K562 (cell line): ENCODE measurements at regions not wholly inside any gene's neighbourhood (a gene's known extent, or its start where the extent isn't known, plus 50 kb on each side); places are given as distances from the start of the nearest gene placed in this dataset.
A peak's percentile ranks its signal among the peaks of the same experiment; 100 is the strongest.

Experiments used
- ATAC-seq: fragments of 200-7000 bp; cut with Tn5 transposase; 3 replicates; pipeline ENCODE4 v1.9.1; 2020; ENCODE audit warnings: moderate library complexity
- BruUV-seq: library from RNA; stranded (reverse); fragments of 400-500 nt; replicated peaks from 2 replicates; lab custom pipeline; 2021; lab: Mats Ljungman, UMichigan
- CTCF ChIA-PET: fragments of 300-600 bp; formaldehyde crosslinking; extraction: SDS; loops from one replicate; lab custom pipeline; 2021; ENCODE audit warnings: low intra/inter-chr PET ratio; lab: Yijun Ruan, JAX
- POLR2A ChIA-PET: fragments of 300-600, 350-650 bp; sonication (Branson Sonifier 250); formaldehyde crosslinking; extraction: SDS; loops from one replicate; lab custom pipeline; 2021; ENCODE audit warnings: antibody characterized with exemption, inconsistent platforms; lab: Yijun Ruan, JAX
- DNase-seq, 4 experiments: peaks; one replicate each; pipeline versions ENCODE4 v3.0.0 to v3.0.0-alpha.2; 2011 to 2018; ENCODE audit warnings: low spot score in 3 of 4, mixed read lengths in 3 of 4; ENCODE audit errors: extremely low read depth in 1 of 4
- FAIRE-seq: peaks from 2 replicates; lab custom pipeline; 2011; peaks lifted over from hg19 to GRCh38; lab: Jason Lieb, UNC
- H2AFZ ChIP-seq: 2 replicates; pipeline ENCODE4 v1.6.0; 2011; ENCODE audit warnings: low read depth, low read length, control low read depth, inconsistent platforms
- H3K27ac ChIP-seq: fragments of 200-600 bp; 3 replicates; pipeline ENCODE4 v1.8.0; 2011; ENCODE audit warnings: low read depth, mild to moderate bottlenecking, control low read depth, inconsistent platforms, low read length, moderate library complexity, mixed read lengths; ENCODE audit errors: extremely low read depth
- H3K27me3 ChIP-seq, 2 experiments: fragments of 300-600 bp in 1 of 2; 2 replicates in 1 of 2; 3 replicates in 1 of 2; pipeline versions ENCODE4 v1.6.0 to v1.8.0; 2011; ENCODE audit warnings: inconsistent platforms in 2 of 2, low read length in 2 of 2, mild to moderate bottlenecking in 1 of 2, mixed read lengths in 1 of 2, moderate library complexity in 1 of 2; ENCODE audit not compliant: control insufficient read depth in 2 of 2, insufficient read depth in 2 of 2
- H3K36me3 ChIP-seq: fragments of 300-600 bp; 3 replicates; pipeline ENCODE4 v1.8.0; 2011; ENCODE audit warnings: mild to moderate bottlenecking, low read length, inconsistent platforms; ENCODE audit not compliant: control insufficient read depth, insufficient read depth
- H3K4me1 ChIP-seq, 2 experiments: fragments of 200-600 bp in 1 of 2; replicated peaks in 1 of 2; 2 replicates in 1 of 2; 3 replicates in 1 of 2; pipeline versions ENCODE4 v1.5.1 to v1.8.0; 2011; ENCODE audit warnings: inconsistent platforms in 2 of 2, low read length in 2 of 2, mild to moderate bottlenecking in 1 of 2, mixed read lengths in 1 of 2, moderate library complexity in 1 of 2; ENCODE audit not compliant: control insufficient read depth in 2 of 2, insufficient read depth in 2 of 2
- H3K4me2 ChIP-seq: 2 replicates; pipeline ENCODE4 v1.6.1; 2011; ENCODE audit warnings: low read length, control low read depth, inconsistent platforms, mixed read lengths; ENCODE audit not compliant: insufficient read depth
- H3K4me3 ChIP-seq: fragments of 200-600 bp; sonication (generic), shearing (Covaris generic); 2 replicates; pipeline ENCODE4 v1.5.1; 2016; ENCODE audit warnings: control low read depth, inconsistent platforms
- H3K79me2 ChIP-seq: fragments of 200-600 bp; 3 replicates; pipeline ENCODE4 v1.8.0; 2011; ENCODE audit warnings: low read length, inconsistent platforms; ENCODE audit not compliant: control insufficient read depth, insufficient read depth
- H3K9ac ChIP-seq, 2 experiments: 2 replicates each; pipeline versions ENCODE4 v1.6.0 to v1.6.1; 2011; ENCODE audit warnings: low read depth in 2 of 2, low read length in 2 of 2, control low read depth in 1 of 2, inconsistent platforms in 1 of 2, mild to moderate bottlenecking in 1 of 2, mixed read lengths in 1 of 2; ENCODE audit not compliant: insufficient read depth in 1 of 2
- H3K9me1 ChIP-seq: one replicate; pipeline ENCODE4 v1.6.0; 2011; ENCODE audit warnings: inconsistent platforms, mild to moderate bottlenecking, low read length, moderate library complexity; ENCODE audit not compliant: control insufficient read depth, insufficient read depth
- H3K9me3 ChIP-seq: replicated peaks from 2 replicates; pipeline ENCODE4 v1.5.1; 2011; ENCODE audit warnings: low read depth, low read length, inconsistent platforms; ENCODE audit not compliant: control insufficient read depth, insufficient read depth
- H4K20me1 ChIP-seq: replicated peaks from 2 replicates; pipeline ENCODE4 v1.6.1; 2011; ENCODE audit warnings: low read length, inconsistent platforms, mixed read lengths; ENCODE audit not compliant: control insufficient read depth, insufficient read depth
- FOSL1 ChIP-seq: fragments of 200-800 bp; sonication (Bioruptor generic); conservative IDR thresholded peaks from 2 replicates; pipeline ENCODE4 v1.6.1; 2016; ENCODE audit warnings: missing genetic modification characterization, missing compliant biosample characterization
- FOXA3 ChIP-seq, 2 experiments: fragments of 450-650 bp in 1 of 2; sonication (generic) in 1 of 2; formaldehyde crosslinking; IDR thresholded peaks in 1 of 2; conservative IDR thresholded peaks in 1 of 2; 2 replicates each; pipeline versions ENCODE4 v1.4.0 to v1.8.0; 2020 to 2022; ENCODE audit warnings: mild to moderate bottlenecking in 2 of 2, missing genetic modification reagents in 1 of 2
- MBD1 ChIP-seq: fragments of 250-450 bp; sonication (Bioruptor Pico); IDR thresholded peaks from 2 replicates; pipeline ENCODE4 v1.8.0; 2022; ENCODE audit warnings: inconsistent platforms
- NUFIP1 ChIP-seq: fragments of 450-650 bp; IDR thresholded peaks from 2 replicates; pipeline ENCODE4 v1.6.1; 2018; ENCODE audit not compliant: partially characterized antibody
- PTRF ChIP-seq: fragments of 450-650 bp; IDR thresholded peaks from 2 replicates; pipeline ENCODE4 v1.6.1; 2016; ENCODE audit warnings: mild to moderate bottlenecking, missing genetic modification characterization, missing compliant biosample characterization
- SLC30A9 ChIP-seq: fragments of 250-450 bp; sonication (Bioruptor Pico); IDR thresholded peaks from 2 replicates; pipeline ENCODE4 v1.8.0; 2022; ENCODE audit warnings: mild to moderate bottlenecking, moderate library complexity
- ZC3H8 ChIP-seq: fragments of 450-650 bp; IDR thresholded peaks from 2 replicates; pipeline ENCODE4 v1.6.1; 2017
- ZNF277 ChIP-seq: fragments of 250-450 bp; sonication (Bioruptor Pico); IDR thresholded peaks from 2 replicates; pipeline ENCODE4 v1.8.0; 2022; ENCODE audit warnings: inconsistent platforms, mild to moderate bottlenecking, moderate library complexity, borderline replicate concordance
- ZNF518B ChIP-seq: fragments of 250-450 bp; sonication (Bioruptor Pico); IDR thresholded peaks from 2 replicates; pipeline ENCODE4 v1.5.0; 2021; ENCODE audit warnings: mild to moderate bottlenecking, moderate library complexity
- WGBS: fragments of 100-300 bp; shearing (Covaris generic); methylation state at CpG from one replicate; pipeline ENCODE4 v1.1.6; 2016; ENCODE audit warnings: low coverage, mixed read lengths; ENCODE audit not compliant: insufficient coverage; ENCODE audit errors: missing lambda C conversion rate; 5-methylcytosine and 5-hydroxymethylcytosine counted together
- in situ Hi-C: fragments of 300-500 bp; cut with MboI; formaldehyde crosslinking; loops from 4 replicates; pipeline ENCODE4 v1.15.0; 2018; ENCODE audit warnings: inconsistent platforms, mixed read lengths
- intact Hi-C: fragments of 100-400 bp; cut with micrococcal nuclease; formaldehyde crosslinking; loops from 2 replicates; pipeline ENCODE4 v1.14.2; 2022

GRCh38 chr10:117759266-117759665 lies 216.7 kb downstream of the EMX2 start:
- Histone ChIP-seq H3K79me2 (no peaks in the 10 kb centered on the region), H2AFZ (no peak overlapping the region), H3K4me2 (no peak overlapping the region), H3K9me1 (no peaks in the 10 kb centered on the region), H3K4me3 (no peak overlapping the region), H3K36me3 (no peaks in the 10 kb centered on the region), H3K27ac (no peak overlapping the region), H4K20me1 (no peaks in the 10 kb centered on the region), H3K9ac (no peak overlapping the region), H3K4me1 (peaks cover 0 to 8% of the 10 kb centered on the region in 2 experiments; a peak in 3 of 5 replicates), H3K27me3 (peaks cover 5 to 6% of the 10 kb centered on the region in 2 experiments; a peak in 3 of 5 replicates), H3K9me3 (no peaks in the 10 kb centered on the region)
- in situ Hi-C loops = no loop called here
- BruUV-seq = no TSS peak
- no peak for FAIRE-seq
- ChIA-PET POLR2A (no interaction called here), CTCF (no interaction called here)
- no peak for DNase-seq
- no peak for ATAC-seq
- no peak for TF ChIP-seq ZNF518B (CRISPR knock-in tag)
- WGBS = 12% methylated on average over 11 of the region's 11 CpGs
- intact Hi-C loops = no loop called here

GRCh38 chr10:117761695-117762094 lies 219.1 kb downstream of the EMX2 start:
- intact Hi-C loops (no loop called here), in situ Hi-C loops (no loop called here)
- Histone ChIP-seq H3K27ac (no peak overlapping the region), H3K4me2 (peak overlapping the region; percentile 38; the same call in 1 of the 2 replicates), H3K9me3 (no peaks in the 10 kb centered on the region), H4K20me1 (no peaks in the 10 kb centered on the region), H3K9me1 (no peaks in the 10 kb centered on the region), H2AFZ (0 out of 2 replicates have a peak overlapping the region, but pooled peaks have one; percentile 9), H3K27me3 (peaks cover 5 to 6% of the 10 kb centered on the region in 2 experiments; a peak in 3 of 5 replicates), H3K9ac (no peak overlapping the region), H3K79me2 (no peaks in the 10 kb centered on the region), H3K4me1 (peaks cover 0 to 8% of the 10 kb centered on the region in 2 experiments; a peak in 2 of 5 replicates), H3K4me3 (no peak overlapping the region), H3K36me3 (no peaks in the 10 kb centered on the region)
- FAIRE-seq = no peak
- WGBS = 0% methylated on average over 6 of the region's 6 CpGs
- CTCF ChIA-PET = no interaction called here
- DNase-seq = no peak
- ATAC-seq = no peak; the same call in 2 of the 3 replicates
- POLR2A ChIA-PET = no interaction called here
- BruUV-seq = no TSS peak
- TF ChIP-seq ZC3H8 = no peak
- no peak for TF ChIP-seq FOXA3 (CRISPR knock-in tag; conservative IDR thresholded peaks at IDR 0.05 in 1 of 2, IDR thresholded peaks at IDR 0.05 in 1 of 2)
- TF ChIP-seq PTRF = no peak
- TF ChIP-seq NUFIP1 = no peak
- no peak for TF ChIP-seq MBD1
- no peak for TF ChIP-seq FOSL1 (tag)
- no peak for TF ChIP-seq ZNF277 (CRISPR knock-in tag)
- no peak for TF ChIP-seq SLC30A9 (CRISPR knock-in tag)
